HG03066 (cell line): ENCODE measurements at regions not wholly inside any gene's neighbourhood (a gene's known extent, or its start where the extent isn't known, plus 50 kb on each side); places are given as distances from the start of the nearest gene placed in this dataset.
A peak's percentile ranks its signal among the peaks of the same experiment; 100 is the strongest.
"Not testable (repeated sequence)": the region's sequence is repeated elsewhere in the genome, so short reads cannot be mapped to it uniquely, and the experiment has no call there.

Experiments
- ATAC-seq: cut with Tn5 transposase; IDR thresholded peaks from one replicate; pipeline ENCODE4 v1.9.1; 2021; ENCODE audit warnings: low read depth; ENCODE audit not compliant: unreplicated experiment

DNA sequence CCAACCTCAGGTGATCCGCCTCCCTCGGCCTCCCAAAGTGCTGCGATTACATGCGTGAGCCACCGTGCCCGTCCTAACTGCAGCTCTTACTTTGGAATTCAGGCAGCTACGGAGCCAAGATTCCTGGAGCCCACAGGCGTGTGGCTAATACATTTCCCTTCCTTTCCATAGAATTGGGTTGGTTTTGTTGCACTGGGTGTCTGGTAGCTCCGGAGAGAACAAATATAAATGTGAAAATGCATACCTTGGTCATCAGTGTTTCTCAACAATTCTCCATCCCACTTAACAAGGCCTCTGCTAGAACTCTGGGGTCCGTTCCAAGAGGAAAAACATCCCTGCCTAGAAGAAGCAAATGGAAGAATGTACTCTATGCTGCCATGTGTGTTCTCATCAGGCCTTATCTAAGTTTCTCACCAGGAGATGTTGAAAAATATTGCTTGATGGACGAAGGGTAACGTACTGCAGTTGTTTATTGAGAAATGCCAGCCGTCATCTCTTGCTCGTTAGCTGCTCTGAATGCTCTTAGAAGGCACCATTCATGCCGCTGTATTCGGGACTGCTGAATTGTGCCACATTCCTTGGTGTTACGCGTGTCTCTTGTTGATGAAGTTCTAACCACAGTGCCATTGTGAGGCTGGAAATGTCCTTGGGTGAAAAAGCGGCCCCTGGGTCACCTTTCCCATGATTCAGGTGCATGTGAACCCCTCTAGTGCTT, 50.5 kb upstream of the CD99 start:
- ATAC-seq: no peak

DNA sequence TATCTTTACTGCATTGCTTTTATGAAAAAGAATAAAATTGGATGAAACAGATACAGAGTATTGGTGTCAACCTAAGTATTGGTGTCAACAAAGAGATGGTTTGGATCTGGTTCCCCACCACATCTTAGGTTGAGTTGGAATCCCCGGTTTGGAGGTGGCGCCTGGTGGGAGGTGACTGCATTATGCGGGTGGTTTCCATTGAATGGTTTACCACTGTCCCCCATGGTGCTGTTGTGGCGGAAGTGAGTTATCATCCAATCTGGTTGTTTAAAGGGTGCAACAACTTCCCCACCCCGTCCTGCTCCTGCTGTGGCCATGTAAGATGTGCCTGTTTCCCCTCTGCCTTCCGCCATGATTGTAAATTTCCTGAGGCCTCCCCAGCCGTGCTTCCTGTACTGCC, 52.8 kb upstream of the CD99 start:
- ATAC-seq: no peak

DNA sequence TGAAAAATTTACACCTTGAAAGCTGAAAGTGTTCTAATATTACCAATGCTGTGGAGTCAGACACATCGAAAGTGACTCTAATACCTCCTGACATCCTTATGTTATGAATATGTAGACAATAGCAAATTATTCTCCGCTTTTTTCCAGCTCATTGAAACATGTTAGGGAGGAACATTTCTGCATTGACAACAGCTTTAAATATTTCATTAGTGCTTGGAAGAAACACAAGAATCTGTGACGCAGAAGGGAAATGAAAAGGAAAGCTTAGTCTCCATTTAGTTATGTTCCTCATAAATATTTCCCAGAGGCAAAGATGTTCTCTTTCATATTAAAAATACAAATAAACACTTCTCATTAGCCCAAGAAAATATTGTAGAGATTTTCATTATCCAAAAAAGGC, 55.8 kb upstream of the CD99 start:
- ATAC-seq: no peak

DNA sequence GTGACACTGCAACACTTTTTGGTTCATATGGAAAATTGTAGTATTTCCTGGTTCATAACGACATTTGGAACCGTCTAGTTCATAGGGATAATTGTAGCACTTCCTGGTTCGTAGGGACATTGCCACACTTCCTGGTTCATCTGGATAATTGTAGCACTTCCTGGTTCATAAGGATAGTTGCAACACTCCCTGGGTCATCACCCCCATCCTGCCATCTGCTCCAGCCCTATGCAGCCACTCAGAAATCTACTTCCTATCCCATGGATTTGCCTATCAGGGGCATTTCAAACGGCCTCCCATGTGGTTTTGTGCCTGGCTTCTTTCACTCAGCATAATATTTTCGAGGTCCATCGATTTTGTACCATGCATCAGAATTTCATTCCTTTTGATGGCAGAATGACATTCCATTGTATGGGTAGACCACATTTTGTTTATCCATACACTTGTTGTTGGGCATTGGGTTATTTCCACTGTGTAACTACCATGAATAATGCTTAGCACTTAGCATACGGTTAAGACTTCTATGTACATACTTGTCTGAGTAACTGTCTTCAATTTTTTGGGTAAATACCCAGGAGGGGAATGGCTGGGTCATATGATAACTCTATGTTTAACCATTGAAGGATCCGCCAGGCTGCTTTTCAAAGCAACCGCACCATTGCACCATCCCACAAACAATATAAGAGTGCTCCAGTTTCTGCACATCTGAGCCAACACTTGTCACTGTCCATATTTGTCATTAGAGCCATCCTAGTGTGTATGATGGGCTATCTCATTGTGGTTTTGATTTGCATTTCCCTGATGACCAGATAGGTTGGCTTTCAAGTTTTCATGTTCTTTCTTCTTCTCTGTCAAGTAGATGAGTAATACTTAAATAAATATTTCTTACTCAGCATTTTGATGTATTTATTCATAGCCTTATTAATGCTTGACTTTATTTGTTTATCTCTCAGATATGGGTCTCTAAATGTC, 58.3 kb upstream of the CD99 start:
- no peak for ATAC-seq

DNA sequence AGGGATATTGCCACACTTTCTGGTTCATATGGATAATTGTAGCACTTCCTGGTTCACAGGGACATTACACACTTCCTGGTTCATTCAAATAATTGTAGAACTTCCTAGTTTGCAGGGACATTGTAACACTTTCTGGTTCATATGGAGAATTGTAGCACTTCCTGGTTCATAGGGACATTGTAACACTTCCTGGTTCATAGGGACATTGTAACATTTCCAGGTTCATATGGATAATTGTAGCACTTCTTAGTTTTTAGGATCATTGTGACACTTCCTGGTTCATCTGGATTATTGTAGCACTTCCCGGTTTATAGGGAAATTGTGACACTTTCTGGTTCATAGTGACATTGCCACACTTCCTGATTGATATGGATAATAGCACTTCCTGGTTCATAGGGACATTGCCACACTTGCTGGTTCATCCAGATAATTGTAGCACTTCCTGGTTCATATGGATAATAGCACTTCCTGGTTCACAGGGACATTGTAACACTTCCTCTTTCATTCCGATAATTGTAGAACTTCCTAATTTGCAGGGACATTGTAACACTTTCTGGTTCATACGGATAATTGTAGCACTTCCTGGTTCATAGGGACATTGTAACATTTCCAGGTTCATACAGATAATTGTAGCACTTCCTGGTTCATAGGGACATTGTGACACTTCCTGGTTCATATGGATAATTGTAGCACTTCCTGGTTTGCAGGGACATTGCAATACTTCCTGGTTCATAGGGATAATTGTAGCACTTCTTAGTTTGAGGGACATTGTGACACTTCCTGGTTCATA, 59.2 kb upstream of the CD99 start:
- ATAC-seq: no peak

DNA sequence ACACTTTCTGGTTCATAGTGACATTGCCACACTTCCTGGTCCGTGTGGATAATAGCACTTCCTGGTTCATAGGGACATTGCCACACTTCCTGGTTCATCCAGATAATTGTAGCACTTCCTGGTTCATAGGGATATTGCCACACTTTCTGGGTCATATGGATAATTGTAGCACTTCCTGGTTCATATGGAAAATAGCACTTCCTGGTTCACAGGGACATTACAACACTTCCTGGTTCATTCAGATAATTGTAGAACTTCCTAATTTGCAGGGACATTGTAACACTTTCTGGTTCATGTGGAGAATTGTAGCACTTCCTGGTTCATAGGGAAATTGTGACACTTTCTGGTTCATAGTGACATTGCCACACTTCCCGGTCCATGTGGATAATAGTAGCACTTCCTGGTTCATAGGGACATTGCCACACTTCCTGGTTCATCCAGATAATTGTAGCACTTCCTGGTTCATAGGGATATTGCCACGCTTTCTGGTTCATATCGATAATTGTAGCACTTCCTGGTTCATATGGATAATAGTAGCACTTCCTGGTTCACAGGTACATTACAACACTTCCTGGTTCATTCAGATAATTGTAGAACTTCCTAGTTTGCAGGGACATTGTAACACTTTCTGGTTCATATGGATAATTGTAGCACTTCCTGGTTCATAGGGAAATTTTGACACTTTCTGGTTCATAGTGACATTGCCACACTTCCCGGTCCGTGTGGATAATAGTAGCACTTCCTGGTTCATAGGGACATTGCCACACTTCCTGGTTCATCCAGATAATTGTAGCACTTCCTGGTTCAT, 60.0 kb upstream of the CD99 start:
- not testable (repeated sequence) for ATAC-seq

DNA sequence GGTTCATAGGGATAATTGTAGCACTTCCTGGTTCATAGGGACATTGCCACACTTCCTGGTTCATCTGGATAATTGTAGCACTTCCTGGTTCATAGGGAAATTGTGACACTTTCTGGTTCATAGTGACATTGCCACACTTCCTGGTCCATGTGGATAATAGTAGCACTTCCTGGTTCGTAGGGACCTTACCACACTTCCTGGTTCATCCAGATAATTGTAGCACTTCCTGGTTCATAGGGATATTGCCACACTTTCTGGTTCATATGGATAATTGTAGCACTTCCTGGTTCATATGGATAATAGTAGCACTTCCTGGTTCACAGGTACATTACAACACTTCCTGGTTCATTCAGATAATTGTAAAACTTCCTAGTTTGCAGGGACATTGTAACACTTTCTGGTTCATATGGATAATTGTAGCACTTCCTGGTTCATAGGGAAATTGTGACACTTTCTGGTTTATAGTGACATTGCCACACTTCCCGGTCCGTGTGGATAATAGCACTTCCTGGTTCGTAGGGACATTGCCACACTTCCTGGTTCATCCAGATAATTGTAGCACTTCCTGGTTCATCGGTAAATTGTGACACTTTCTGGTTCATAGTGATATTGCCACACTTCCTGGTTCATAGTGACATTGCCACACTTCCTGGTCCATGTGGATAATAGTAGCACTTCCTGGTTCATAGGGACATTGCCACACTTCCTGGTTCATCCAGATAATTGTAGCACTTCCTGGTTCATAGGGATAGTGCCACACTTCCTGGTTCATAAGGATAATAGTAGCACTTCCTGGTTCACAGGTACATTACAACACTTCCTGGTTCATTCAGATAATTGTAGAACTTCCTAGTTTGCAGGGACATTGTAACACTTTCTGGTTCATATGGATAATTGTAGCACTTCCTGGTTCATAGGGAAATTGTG, 60.8 kb upstream of the CD99 start:
- ATAC-seq: not testable (repeated sequence)

DNA sequence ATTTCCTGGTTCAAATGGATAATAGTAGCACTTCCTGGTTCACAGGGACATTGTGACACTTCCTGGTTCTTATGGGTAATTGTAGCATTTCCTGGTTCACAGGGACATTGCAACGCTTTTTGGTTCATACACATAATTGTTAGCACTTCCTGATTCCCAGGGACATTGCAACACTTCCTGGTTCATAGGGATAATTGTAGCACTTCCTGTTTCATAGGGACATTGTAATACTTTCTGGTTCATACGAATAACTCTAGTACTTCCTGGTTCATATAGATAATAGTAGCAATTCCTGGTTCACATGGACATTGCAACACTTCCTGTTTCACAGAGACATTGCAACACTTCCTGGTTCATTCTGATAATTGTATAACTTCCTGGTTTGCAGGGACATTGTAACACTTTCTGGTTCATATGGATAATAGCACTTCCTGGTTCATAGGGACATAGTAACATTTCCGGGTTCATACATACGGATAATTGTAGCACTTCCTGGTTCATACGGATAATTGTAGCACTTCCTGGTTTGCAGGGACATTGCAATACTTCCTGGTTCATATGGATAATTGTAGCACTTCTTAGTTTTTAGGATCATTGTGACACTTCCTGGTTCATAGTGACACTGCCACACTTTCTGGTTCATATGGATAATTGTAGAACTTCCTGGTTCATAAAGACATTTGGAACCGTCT, 61.6 kb upstream of the CD99 start:
- no peak for ATAC-seq

DNA sequence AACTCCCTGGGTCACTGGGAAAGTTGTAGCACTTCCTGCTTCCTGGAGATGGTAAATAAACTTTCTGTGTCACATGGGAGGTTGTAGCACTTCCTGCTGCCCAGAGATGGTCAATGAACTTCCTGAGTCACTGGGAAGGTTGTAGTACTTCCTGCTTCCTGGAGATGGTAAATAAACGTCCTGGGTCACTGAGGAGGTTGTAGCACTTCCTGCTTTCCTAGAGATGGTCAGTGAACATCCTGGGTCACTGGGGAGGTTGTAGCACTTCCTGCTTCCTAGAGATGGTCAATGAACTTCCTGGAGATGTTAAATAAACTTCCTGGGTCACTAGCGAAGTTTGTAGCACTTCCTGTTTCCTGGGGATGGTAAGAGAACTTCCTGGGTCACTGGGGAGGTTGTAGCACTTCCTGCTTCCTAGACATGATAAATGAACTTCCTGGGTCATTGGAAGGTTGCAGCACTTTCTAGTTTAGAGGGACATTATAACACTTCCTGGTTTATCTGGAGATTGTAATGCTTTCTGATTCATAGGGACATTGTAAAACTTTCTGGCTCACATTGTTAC, 62.3 kb upstream of the CD99 start:
- no peak for ATAC-seq

DNA sequence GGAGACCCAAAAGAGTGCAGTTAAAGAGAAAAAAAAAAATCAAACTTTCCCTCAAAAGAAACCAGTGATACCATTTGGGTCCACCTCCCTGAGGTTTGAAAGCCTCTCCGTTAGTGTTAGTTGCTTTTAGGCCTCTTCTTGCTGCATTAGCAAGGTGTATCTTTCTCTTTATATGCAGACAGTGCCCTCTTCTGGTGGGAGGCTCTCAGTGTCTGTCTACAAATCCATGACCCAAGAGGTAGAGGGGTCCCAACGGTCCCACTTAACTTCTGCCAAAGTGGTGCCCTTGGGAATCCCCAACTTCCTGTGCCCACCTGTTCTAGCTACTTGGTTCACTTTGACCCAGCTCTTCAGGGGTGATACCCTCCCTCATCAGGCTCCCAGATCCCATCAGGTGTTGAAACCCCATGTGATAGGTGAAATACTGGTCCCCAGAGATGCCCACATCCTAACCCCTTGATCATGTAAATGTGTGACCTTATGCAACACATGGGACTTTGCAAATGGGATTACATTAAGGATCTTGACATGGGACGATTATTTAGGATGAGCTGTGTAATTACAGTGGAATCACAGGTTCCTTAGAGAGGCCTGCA, 63.7 kb upstream of the CD99 start:
- ATAC-seq: no peak

DNA sequence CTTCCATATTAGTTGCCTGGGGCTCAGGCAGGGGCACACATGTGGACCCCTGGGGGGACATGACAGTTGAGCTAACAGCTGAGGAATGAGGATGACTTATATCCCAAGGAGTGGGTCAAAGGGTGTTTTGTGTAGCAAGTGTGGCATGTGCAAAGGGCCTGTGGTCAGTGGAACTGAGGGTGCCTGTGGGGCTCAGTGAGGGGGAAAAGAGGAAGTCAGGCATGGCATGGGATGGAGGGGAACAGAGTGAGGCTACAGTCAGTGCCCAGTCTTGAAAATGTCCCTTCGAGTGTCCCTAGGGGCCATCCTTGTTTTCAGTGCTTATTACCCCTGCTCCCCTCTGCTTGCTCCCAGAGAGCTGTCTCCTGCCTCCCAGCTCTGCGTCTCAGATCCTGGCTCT, 64.3 kb upstream of the CD99 start:
- ATAC-seq: no peak

DNA sequence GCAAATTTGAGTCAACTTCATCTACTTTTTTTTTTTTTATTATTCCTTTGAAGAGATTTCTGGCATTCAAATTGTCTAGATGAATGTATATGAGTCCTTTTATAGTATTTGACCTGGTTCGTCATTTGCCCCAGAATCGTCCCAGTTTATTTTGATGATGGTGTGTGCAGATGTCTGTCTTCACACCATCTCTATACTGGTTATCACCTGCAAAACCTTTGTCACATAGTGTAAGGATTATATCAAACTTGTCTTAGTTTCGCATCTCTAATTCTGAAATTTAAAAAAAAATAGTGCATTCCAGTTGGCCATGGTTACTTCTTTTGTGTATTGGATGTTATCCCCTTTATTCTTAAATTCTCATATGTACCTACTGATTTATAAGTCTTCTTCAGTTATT, 70.5 kb upstream of the CD99 start:
- no peak for ATAC-seq

DNA sequence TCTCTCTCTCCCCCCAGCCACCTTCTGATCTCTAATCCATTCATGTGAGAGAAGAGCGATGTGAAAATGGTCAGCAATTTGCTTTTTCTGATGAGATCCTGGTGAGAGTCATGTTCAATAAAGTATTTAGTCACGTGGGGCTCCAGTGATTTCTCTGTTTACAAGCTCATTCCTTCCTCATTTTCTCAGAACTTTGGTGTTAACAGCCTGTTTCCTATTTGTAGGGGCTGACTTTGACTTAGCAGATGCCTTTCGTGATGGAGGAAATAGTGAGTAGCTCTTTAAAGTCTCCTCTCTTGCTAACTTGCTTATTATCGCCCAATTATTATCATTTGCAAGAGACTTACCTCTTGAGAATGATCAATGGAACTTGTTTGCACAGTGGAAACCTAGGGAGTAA, 72.6 kb upstream of the CD99 start:
- no peak for ATAC-seq

DNA sequence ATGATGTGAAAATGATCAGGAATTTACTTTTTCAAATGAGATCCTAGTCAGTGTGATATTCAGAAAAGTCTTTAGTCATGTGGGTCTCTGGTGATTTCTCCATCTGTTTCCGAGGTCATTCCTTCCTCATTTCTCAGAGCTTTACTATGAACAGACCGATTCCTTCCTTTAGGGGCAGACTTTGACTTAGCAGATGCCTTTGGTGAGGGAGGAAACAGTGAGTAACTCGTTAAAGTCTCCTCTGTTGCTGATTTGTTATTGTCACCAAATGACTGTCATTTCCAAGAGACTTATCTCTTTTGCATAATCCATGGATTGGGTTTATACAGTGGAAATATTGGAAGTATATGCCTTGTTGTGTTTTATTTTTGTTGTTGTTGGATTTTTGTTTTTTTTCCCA, 76.2 kb upstream of the CD99 start:
- no peak for ATAC-seq

DNA sequence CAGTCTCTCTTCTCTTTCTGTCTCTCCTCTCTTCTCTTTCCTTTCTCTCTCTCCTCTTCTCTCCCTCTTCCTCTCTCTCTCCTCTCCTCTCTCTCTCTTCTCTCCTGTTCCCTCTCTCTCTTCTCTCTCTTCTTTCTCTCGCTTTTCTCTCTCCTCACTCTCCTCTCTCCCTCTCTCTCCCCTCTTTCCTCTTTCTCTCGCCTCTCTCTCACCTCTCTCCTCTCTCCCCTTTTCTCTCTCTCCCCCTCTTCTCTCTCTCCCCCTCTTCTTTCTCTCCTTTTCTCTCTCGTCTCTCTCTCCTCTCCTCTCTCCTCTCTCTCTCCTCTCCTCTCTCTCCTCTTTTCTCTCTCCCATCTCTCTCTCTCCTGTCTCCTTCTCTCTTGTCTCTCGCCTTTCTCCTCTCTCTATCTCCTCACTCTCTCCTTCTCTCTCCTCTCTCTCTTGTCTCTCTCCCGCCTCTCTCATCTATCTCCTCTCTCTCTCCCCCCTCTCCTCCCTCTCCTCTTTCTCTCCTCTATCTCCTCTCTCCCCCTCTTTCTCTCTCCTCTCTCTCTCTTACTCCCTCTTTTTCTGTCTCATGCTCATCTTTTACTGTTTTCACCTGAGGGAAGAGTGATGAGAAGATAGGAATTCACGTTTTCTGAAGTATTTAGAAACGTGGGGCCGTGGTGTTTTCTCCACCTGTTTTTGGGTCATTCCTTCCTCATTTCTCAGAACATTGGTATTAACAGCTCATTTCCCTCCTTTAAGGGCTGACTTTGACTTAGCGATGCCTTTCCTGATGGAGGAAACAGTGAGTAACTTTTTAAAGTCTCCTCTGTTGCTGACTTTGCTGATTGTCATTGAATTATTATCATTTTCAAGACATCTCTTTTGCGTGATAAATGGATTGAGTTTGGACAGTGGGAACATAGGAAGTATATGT, 80.6 kb upstream of the CD99 start:
- no peak for ATAC-seq

DNA sequence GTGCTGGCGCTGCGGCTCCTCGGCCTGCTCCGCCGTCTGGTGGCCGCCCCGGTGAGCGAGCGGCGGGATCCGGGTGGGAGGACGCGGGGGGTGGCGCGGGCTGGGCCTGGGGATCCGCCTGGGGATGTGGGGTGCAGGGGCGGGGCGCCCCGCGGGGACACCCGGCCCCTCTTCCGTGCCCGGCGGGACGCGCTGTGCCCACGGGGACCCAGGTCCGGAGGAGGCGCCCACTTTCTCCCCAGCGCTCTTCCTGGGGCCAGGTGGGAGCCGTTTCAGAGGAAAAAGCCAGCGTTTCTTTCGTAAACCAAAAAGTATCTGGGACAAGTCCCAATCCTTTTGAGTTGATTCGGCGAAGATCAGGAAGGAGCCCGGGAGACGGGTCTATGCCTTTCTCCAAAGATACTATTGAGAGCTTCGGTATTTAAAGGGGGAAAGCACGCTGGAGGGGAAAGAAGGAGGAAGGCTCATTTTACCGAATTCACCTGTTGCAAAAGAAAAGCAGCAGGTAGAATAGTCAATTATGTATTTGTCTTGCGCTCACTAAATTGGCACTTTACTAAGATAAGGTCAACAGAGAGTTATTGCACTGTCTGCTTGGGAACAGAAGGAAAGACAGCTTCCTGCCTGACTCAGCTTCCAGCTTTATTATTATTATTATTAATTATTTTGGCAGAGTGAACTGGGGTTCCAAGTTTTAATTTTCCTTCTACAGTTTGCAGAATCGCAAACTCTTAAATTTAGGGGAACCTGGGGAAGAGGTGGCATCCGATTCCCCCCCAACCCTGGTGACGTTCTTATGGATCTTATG, 81.5 kb upstream of the CD99 start:
- peak; percentile 39 for ATAC-seq
